ENCODE measurements at regions not wholly inside any gene's neighbourhood (a gene's known extent, or its start where the extent isn't known, plus 50 kb on each side); places are given as distances from the start of the nearest gene placed in this dataset.

- no peak overlapping the region for H3K4me3 ChIP-seq (replicated peaks in 1 of 2; ENCODE audit: low read depth in 2 of 2, low read length in 2 of 2)
- no peak for TF ChIP-seq CTCF (IDR thresholded peaks at IDR 0.05; ENCODE audit: low read depth, low read length)
- DNase-seq (ENCODE audit: low read depth in 2 of 2): no peak
Observed at GRCh38 chr13:22027566-22027965, 356.7 kb downstream of the FGF9 start.

GRCh38 chr13:22028831-22029230, 358.0 kb downstream of the FGF9 start:
- no peak overlapping the region for H3K4me3 ChIP-seq (replicated peaks in 1 of 2; ENCODE audit: low read depth in 2 of 2, low read length in 2 of 2)
- DNase-seq (ENCODE audit: low read depth in 2 of 2): no peak
- no peak for TF ChIP-seq CTCF (IDR thresholded peaks at IDR 0.05; ENCODE audit: low read depth, low read length)

GRCh38 chr13:22030321-22030720, 359.4 kb downstream of the FGF9 start:
- TF ChIP-seq CTCF (IDR thresholded peaks at IDR 0.05; ENCODE audit: low read depth, low read length): no peak
- no peak for DNase-seq (ENCODE audit: low read depth in 2 of 2)

GRCh38 chr13:22031702-22032286, 360.9 kb downstream of the FGF9 start:
- no peak for DNase-seq (ENCODE audit: low read depth in 2 of 2)
- H3K4me3 ChIP-seq (replicated peaks in 1 of 2; ENCODE audit: low read depth in 2 of 2, low read length in 2 of 2): no peak overlapping the region
- no peak for TF ChIP-seq CTCF (IDR thresholded peaks at IDR 0.05; ENCODE audit: low read depth, low read length)

More at GRCh38 chr13:22030321-22030720, 359.4 kb downstream of the FGF9 start:
- H3K4me3 ChIP-seq (replicated peaks in 1 of 2; ENCODE audit: low read depth in 2 of 2, low read length in 2 of 2): no peak overlapping the region

GRCh38 chr13:22032905-22033304, 362.0 kb downstream of the FGF9 start:
- no peak for DNase-seq (ENCODE audit: low read depth in 2 of 2)
- no peak for TF ChIP-seq CTCF (IDR thresholded peaks at IDR 0.05; ENCODE audit: low read depth, low read length)
- no peak overlapping the region for H3K4me3 ChIP-seq (replicated peaks in 1 of 2; ENCODE audit: low read depth in 2 of 2, low read length in 2 of 2)

GRCh38 chr13:22039961-22040360, 369.1 kb downstream of the FGF9 start:
- no peak overlapping the region for H3K4me3 ChIP-seq (replicated peaks in 1 of 2; ENCODE audit: low read depth in 2 of 2, low read length in 2 of 2)
- no peak for DNase-seq (ENCODE audit: low read depth in 2 of 2)
- no peak for TF ChIP-seq CTCF (IDR thresholded peaks at IDR 0.05; ENCODE audit: low read depth, low read length)

- TF ChIP-seq CTCF (IDR thresholded peaks at IDR 0.05; ENCODE audit: low read depth, low read length): no peak
- no peak for DNase-seq (ENCODE audit: low read depth in 2 of 2)
- H3K4me3 ChIP-seq (replicated peaks in 1 of 2; ENCODE audit: low read depth in 2 of 2, low read length in 2 of 2): no peak overlapping the region
Observed at GRCh38 chr13:22040810-22041364, 370.0 kb downstream of the FGF9 start.
